ENCODE measurements at regions not wholly inside any gene's neighbourhood (a gene's known extent, or its start where the extent isn't known, plus 50 kb on each side); places are given as distances from the start of the nearest gene placed in this dataset.
A peak's percentile ranks its signal among the peaks of the same experiment; 100 is the strongest.
"Not testable (repeated sequence)": the region's sequence is repeated elsewhere in the genome, so short reads cannot be mapped to it uniquely, and the experiment has no call there.

GRCh38 chrX:25144043-25144940, 128.5 kb upstream of the ARX start:
- DNase-seq (ENCODE audit: low read depth in 2 of 2) = peak; percentile 34 to 53

- no peak for DNase-seq (ENCODE audit: low read depth in 2 of 2)
Observed at GRCh38 chrX:25143596-25143995, 127.8 kb upstream of the ARX start.

GRCh38 chrX:25141684-25142083, 125.9 kb upstream of the ARX start:
- no peak for DNase-seq (ENCODE audit: low read depth in 2 of 2)

- DNase-seq (ENCODE audit: low read depth in 2 of 2) = no peak
Observed at GRCh38 chrX:25131055-25131454, 115.3 kb upstream of the ARX start.

DNA sequence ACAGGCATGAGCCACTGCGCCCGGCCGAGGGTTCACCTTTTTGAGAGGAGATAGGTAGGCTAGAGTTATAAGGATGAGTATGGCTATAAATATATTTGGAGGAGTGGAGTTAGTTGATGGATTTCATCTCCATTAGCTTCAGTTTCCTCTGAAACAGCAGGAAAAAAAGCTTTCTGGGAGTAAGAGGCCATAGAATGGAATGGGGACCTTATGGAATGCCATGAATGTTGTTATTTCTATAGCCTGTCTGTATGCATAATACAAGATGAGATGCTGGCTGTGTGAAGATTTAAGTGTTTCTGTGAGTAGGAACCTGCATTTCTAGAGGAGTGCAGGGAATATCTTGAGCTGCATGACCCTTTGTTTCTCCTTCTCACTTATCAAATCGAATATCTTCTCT, 114.9 kb upstream of the ARX start:
- DNase-seq (ENCODE audit: low read depth in 2 of 2) = no peak

GRCh38 chrX:25125483-25125882, 109.7 kb upstream of the ARX start:
- no peak for DNase-seq (ENCODE audit: low read depth in 2 of 2)

DNA sequence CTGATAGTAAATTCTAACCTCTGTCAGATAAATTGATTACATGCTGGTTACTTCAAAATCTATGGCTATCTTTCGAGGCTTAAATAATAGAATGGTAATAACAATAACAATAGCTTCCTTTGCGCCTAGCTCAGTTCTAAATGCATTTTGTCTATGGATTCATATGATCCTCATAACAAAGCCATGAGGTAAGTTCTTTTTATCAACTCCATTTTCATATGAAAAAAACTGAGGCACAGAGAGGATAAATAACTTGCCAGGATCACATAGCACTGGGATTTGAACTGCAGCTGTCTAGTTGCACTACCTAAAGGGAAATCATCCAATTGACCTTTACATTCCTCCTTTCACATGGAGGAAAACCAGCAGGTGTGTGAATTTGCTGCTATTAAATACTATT, 108.6 kb upstream of the ARX start:
- DNase-seq (ENCODE audit: low read depth in 2 of 2) = no peak

DNA sequence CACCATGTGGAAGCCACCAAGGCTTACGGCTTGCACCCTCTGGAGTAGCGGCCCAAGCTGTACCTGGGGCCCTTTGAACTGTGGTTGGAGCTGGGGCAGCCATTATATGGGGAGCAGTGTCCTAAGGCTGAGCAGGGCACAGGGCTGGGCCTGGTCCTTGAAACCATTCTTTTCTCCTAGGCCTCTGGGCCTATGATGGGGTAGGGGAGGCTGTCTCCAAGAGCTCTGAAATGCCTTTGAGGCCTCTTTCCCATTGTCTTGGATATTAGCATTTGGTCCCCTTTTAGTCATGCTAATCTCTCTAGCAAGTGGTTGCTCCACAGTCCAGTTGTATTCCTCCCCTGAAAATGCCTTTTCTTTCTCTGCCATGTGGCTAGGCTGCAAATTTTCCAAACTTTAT, 96.4 kb upstream of the ARX start:
- DNase-seq (ENCODE audit: low read depth in 2 of 2) = no peak

- DNase-seq (ENCODE audit: low read depth in 2 of 2) = no peak
Observed at GRCh38 chrX:25108481-25108880, 92.7 kb upstream of the ARX start.

DNA sequence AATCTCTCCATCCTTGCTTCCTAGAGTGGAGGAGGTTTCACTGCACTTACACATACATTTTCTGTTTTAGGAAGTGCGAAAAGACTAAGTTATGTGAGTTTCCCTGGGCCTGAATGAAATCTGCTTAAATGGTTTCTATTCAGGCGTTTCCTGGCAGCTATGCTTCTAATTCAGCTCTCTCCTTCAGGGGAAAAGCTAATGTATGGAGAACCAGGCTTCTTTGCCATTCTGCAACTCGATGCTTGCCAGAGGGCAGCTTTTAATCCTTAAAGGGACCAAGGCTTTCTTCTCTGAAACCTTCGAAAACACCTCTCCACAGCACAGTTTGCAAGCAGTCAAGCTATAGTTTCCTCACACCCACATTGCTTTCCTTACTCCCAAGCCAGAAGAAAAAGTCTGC, 89.5 kb upstream of the ARX start:
- DNase-seq (ENCODE audit: low read depth in 2 of 2) = no peak

- DNase-seq (ENCODE audit: low read depth in 2 of 2) = no peak
Observed at GRCh38 chrX:25096522-25097045, 80.8 kb upstream of the ARX start.

GRCh38 chrX:25091152-25091551, 75.4 kb upstream of the ARX start:
- DNase-seq (ENCODE audit: low read depth in 2 of 2) = not testable (repeated sequence)

DNA sequence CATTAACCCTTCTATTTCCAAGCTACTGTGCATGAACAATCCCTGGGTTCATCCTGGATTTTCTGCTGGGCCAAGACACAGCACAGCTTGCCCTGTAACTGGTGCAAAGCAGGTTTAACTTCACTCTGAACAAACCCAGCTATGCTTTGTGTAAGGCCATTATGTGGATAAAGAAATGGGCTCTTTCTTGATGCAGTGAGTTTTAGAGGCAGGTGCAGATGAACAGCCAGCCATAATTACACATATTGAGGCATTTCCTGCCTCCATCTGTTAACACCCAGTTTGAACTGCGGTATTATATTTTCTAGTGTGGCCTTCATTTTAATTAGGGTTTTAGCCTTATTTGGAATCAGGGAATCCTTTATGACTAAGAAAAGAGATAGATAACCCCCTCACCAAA, 68.7 kb upstream of the ARX start:
- no peak for DNase-seq (ENCODE audit: low read depth in 2 of 2)

GRCh38 chrX:25083661-25084060, 67.9 kb upstream of the ARX start:
- DNase-seq (ENCODE audit: low read depth in 2 of 2) = no peak

GRCh38 chrX:25079020-25079419, 63.3 kb upstream of the ARX start:
- DNase-seq (ENCODE audit: low read depth in 2 of 2) = no peak

GRCh38 chrX:25076941-25077500, 61.3 kb upstream of the ARX start:
- DNase-seq (ENCODE audit: low read depth in 2 of 2) = no peak

DNA sequence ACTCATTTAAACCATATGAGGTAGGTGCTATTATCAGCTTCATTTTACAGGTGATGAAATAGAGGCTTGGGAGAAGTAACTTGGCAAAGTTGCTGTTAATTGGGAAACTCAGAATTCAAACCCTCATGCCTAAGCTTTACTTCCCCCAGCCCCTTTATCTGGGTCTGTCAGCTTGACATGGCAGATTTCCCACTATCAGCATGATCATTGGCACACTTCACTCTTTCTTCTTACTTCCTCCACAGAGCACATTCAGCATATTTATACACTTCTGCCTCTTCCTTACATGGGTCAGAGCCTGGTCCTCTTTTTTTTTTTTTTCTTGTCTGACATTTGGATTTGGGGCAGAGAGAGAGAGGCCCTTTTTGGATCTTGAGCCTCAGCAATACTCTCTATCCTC, 56.5 kb upstream of the ARX start:
- DNase-seq (ENCODE audit: low read depth in 2 of 2) = no peak

DNA sequence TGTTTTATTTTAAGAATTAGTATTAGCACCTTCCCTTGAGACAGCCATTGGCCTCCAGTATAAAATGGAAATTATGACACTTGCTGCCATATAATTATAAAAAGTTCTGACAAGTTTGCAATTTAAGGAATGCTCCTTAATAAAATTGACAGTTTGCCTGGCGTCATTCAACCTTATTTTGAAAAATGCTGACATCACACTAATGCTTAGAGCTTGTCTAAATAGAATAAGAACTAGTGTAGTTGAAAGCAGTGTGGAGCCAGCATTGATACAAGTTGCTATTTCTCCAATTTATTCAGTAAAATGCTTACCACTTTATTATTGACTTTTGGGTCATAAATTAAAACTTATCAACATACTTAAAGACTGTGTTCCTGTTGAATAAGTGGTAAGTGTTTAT, 54.3 kb upstream of the ARX start:
- DNase-seq (ENCODE audit: low read depth in 2 of 2) = no peak

GRCh38 chrX:25069209-25069608, 53.4 kb upstream of the ARX start:
- no peak for DNase-seq (ENCODE audit: low read depth in 2 of 2)

DNA sequence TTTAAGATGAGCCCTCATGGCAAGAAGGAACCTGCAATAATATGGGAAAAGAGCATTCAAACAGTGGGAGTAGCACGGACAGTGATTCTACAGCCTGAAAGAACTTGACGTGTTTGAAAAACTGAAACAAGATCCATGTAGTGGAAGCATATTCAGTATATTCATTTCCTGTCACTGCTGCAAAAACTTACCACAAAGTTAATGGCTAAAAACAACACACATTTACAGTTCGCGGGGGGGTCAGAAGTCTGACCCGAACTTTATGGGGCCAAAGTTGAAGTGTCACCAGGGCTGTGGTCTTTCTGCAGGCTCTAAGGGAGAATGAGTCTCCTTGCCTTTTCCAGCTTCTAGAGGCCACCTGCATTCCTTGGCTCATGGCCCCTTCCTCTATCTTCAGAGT, 52.6 kb upstream of the ARX start:
- DNase-seq (ENCODE audit: low read depth in 2 of 2) = no peak

DNA sequence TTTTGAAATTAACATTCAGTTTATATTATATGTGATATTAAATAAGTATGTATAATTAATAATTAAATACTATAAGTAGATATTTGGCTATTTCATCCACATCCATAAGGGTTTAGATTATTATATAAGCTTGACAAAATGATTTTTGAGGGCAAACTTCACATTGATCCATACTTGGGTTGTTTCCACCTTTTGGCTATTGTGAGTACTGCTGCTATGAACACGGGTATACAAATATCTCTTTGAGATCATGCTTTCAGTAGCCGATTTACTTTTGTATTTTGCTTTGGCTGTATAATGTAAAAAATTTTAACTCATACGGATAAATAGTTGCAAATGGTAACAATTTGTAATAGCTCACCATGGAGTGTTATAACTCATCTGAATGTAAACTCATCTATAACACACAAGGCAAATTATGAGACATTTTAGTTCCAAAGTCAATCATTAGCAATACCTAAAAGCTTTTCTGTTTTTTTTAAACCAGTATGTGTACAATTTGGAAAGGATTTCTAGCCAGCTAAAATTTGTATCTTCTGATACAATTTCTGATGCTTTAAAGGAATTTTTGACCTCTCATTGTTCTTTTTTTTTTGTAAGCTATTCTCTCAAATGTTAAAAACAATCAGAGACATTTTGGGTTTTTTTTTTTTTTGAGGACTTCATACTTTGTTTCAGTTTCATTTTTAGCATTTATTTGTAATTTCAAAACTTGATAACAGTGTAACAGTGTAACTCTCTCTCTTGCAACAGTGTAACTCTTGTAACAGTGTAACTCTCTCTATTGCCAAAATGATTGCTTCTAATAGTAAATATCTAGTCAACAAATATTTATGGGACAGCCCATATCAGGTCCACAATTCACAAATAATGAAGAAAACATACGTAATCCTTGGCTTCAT, 51.8 kb upstream of the ARX start:
- DNase-seq (ENCODE audit: low read depth in 2 of 2) = no peak

GRCh38 chrX:25066131-25066530, 50.4 kb upstream of the ARX start:
- no peak for DNase-seq (ENCODE audit: low read depth in 2 of 2)
